MM.1S (cell line): ENCODE measurements at regions not wholly inside any gene's neighbourhood (a gene's known extent, or its start where the extent isn't known, plus 50 kb on each side); places are given as distances from the start of the nearest gene placed in this dataset.

Source experiments
- DNase-seq: peaks from one replicate; pipeline ENCODE4 v3.0.0-alpha.2; 2015
- H2AFZ ChIP-seq: fragments of 300-600 bp; sonication (generic); 2 replicates; pipeline ENCODE4 v1.6.0; 2016; ENCODE audit warnings: antibody characterized with exemption, low read length
- H3F3A ChIP-seq: fragments of 300-600 bp; sonication (generic); 2 replicates; pipeline ENCODE4 v1.6.1; 2016; ENCODE audit warnings: mild to moderate bottlenecking, antibody characterized with exemption, low read length, moderate library complexity, mixed read lengths; ENCODE audit not compliant: insufficient read depth
- H3K27ac ChIP-seq: fragments of 300-600 bp; sonication (generic); 2 replicates; pipeline ENCODE4 v1.5.1; 2016; ENCODE audit warnings: mild to moderate bottlenecking, low read length
- H3K27me3 ChIP-seq: fragments of 300-600 bp; sonication (generic); replicated peaks from 2 replicates; pipeline ENCODE4 v1.6.0; 2016; ENCODE audit warnings: low read length; ENCODE audit not compliant: insufficient read depth
- H3K36me3 ChIP-seq: fragments of 300-600 bp; sonication (generic); replicated peaks from 2 replicates; pipeline ENCODE4 v1.6.1; 2016; ENCODE audit warnings: mild to moderate bottlenecking, low read length, mixed read lengths; ENCODE audit not compliant: insufficient read depth
- H3K4me1 ChIP-seq: fragments of 300-600 bp; sonication (generic); 2 replicates; pipeline ENCODE4 v1.6.1; 2016; ENCODE audit warnings: low read length, mixed read lengths
- H3K4me2 ChIP-seq: fragments of 300-600 bp; sonication (generic); 2 replicates; pipeline ENCODE4 v1.6.0; 2016; ENCODE audit warnings: low read depth, low read length
- H3K4me3 ChIP-seq: fragments of 300-600 bp; sonication (generic); 2 replicates; pipeline ENCODE4 v1.5.1; 2016; ENCODE audit warnings: low read length, mixed read lengths
- H3K79me2 ChIP-seq: fragments of 300-600 bp; sonication (generic); 2 replicates; pipeline ENCODE4 v1.6.1; 2016; ENCODE audit warnings: mixed run types, low read length, mixed read lengths
- H3K9ac ChIP-seq: fragments of 300-600 bp; sonication (generic); 2 replicates; pipeline ENCODE4 v1.6.1; 2016; ENCODE audit warnings: low read length, mixed read lengths
- H3K9me2 ChIP-seq: fragments of 300-600 bp; sonication (generic); replicated peaks from 2 replicates; pipeline ENCODE4 v1.6.1; 2016; ENCODE audit warnings: mild to moderate bottlenecking, low read length, mixed read lengths; ENCODE audit not compliant: insufficient read depth
- H3K9me3 ChIP-seq: fragments of 300-600 bp; sonication (generic); replicated peaks from 2 replicates; pipeline ENCODE4 v1.6.1; 2016; ENCODE audit warnings: mild to moderate bottlenecking, low read length, mixed read lengths; ENCODE audit not compliant: insufficient read depth
- H4K20me1 ChIP-seq: fragments of 300-600 bp; sonication (generic); 2 replicates; pipeline ENCODE4 v1.6.1; 2016; ENCODE audit warnings: mild to moderate bottlenecking, low read length, moderate library complexity, mixed read lengths; ENCODE audit not compliant: insufficient read depth
- CTCF ChIP-seq: fragments of 300-600 bp; sonication (generic); IDR thresholded peaks from 2 replicates; pipeline ENCODE4 v1.5.1; 2016; ENCODE audit warnings: antibody characterized with exemption, low read length, mixed read lengths
- EZH2 ChIP-seq: fragments of 300-600 bp; sonication (generic); optimal IDR thresholded peaks from 2 replicates; pipeline ENCODE3; 2017; ENCODE audit warnings: low read depth, mild to moderate bottlenecking, antibody characterized with exemption, low read length, mixed read lengths
- EZH2phosphoT487 ChIP-seq: fragments of 300-600 bp; sonication (generic); IDR thresholded peaks from 2 replicates; pipeline ENCODE4 v1.6.1; 2018; ENCODE audit warnings: antibody characterized with exemption, low read length

GRCh38 chr1:82823876-82824275 is 1023.1 kb downstream of the ADGRL2 start:
- Histone ChIP-seq H3K4me1 (no peaks in the 10 kb centered on the region), H3K27me3 (no peaks in the 10 kb centered on the region), H3F3A (no peaks in the 10 kb centered on the region), H3K36me3 (no peaks in the 10 kb centered on the region), H3K9ac (no peak overlapping the region), H3K4me3 (no peak overlapping the region), H4K20me1 (no peaks in the 10 kb centered on the region), H3K9me2 (no peaks in the 10 kb centered on the region), H3K27ac (no peak overlapping the region), H3K9me3 (no peaks in the 10 kb centered on the region), H3K4me2 (no peak overlapping the region), H2AFZ (no peak overlapping the region), H3K79me2 (no peaks in the 10 kb centered on the region)
- no peak for DNase-seq
- TF ChIP-seq CTCF (no peak), EZH2 (no peak), EZH2phosphoT487 (no peak)

DNA sequence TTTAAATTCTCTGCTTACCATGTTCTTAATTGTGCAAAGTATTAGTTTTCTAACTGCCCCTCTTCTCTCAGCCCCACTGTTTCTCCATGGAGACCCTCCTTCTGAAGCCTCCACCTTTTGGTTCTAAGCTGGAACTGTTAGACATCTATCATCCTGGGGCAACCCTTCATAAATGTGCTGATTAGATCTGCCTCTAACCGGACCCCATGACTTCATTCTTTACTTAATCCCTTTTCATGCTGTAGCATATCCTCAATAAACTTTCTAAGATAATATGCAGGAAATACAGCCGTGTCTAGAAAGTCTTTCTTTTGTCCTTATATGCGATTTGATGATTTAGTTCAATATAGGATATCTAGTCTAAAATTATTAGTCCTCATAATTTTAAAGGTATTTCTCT is 1020.1 kb downstream of the ADGRL2 start:
- Histone ChIP-seq H3K9ac (no peak overlapping the region), H3K4me2 (0 out of 2 replicates have a peak overlapping the region, but pooled peaks have one; percentile 0), H3K79me2 (no peaks in the 10 kb centered on the region), H3F3A (no peaks in the 10 kb centered on the region), H4K20me1 (no peaks in the 10 kb centered on the region), H3K4me1 (no peaks in the 10 kb centered on the region), H3K9me3 (no peaks in the 10 kb centered on the region), H3K27me3 (no peaks in the 10 kb centered on the region), H3K36me3 (no peaks in the 10 kb centered on the region), H3K27ac (no peak overlapping the region), H3K4me3 (no peak overlapping the region), H3K9me2 (no peaks in the 10 kb centered on the region), H2AFZ (no peak overlapping the region)
- DNase-seq: no peak
- TF ChIP-seq CTCF (no peak), EZH2 (no peak), EZH2phosphoT487 (no peak)

DNA sequence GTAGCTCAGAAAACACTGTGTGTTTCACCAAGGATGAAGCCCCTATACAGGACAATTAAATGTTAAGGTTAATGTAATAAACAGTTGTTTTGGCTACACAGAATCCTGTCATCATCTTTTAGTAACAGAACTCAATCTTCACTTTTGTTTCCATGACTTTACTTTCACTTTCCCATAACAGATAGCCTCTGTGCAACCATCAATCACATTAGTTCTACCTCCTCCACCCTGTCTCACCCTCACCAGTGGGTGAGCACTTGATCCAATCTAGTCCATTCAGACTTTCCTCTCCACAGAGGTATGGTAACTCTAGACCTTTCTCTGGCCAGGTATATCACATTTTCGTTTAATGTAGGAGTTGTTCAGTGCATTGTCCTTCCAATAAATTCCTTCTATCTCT is 1018.5 kb downstream of the ADGRL2 start:
- Histone ChIP-seq H2AFZ (no peak overlapping the region), H3K79me2 (no peaks in the 10 kb centered on the region), H3K27me3 (no peaks in the 10 kb centered on the region), H3F3A (no peaks in the 10 kb centered on the region), H3K4me1 (no peaks in the 10 kb centered on the region), H3K9ac (no peak overlapping the region), H3K9me3 (no peaks in the 10 kb centered on the region), H3K36me3 (no peaks in the 10 kb centered on the region), H3K4me2 (no peak overlapping the region), H3K4me3 (no peak overlapping the region), H4K20me1 (no peaks in the 10 kb centered on the region), H3K27ac (no peak overlapping the region), H3K9me2 (no peaks in the 10 kb centered on the region)
- TF ChIP-seq EZH2phosphoT487 (no peak), CTCF (no peak), EZH2 (no peak)
- no peak for DNase-seq
